Activated naive CD8-positive, alpha-beta T cell treated with anti-CD3 and anti-CD28 coated beads, Interleukin-2, amount 10 ng/mL, durations not matched to agents 7 days and 5 days (primary cell): ENCODE measurements at regions not wholly inside any gene's neighbourhood (a gene's known extent, or its start where the extent isn't known, plus 50 kb on each side); places are given as distances from the start of the nearest gene placed in this dataset.

Source experiments
- ATAC-seq: fragments of 150-1000 bp; cut with Tn5 transposase; one replicate; pipeline ENCODE4 v1.10.0; 2021; ENCODE audit warnings: low read depth, moderate library complexity
- POLR2A ChIA-PET: fragments of 350-600 bp; sonication (Branson Sonifier 250); formaldehyde crosslinking; loops from one replicate; lab custom pipeline; 2021; ENCODE audit warnings: antibody characterized with exemption; lab: Charles Lee
- DNase-seq: peaks from one replicate; pipeline ENCODE4 v3.0.0; 2021
- H3K27ac Mint-ChIP-seq: one replicate; pipeline ENCODE4 v1.8.0; 2022; ENCODE audit warnings: mild to moderate bottlenecking, mixed read lengths
- H3K27me3 Mint-ChIP-seq: one replicate; pipeline ENCODE4 v1.8.0; 2022; ENCODE audit warnings: mild to moderate bottlenecking, moderate library complexity, mixed read lengths
- H3K36me3 Mint-ChIP-seq: one replicate; pipeline ENCODE4 v1.8.0; 2021; ENCODE audit warnings: mild to moderate bottlenecking, mixed read lengths
- H3K4me1 Mint-ChIP-seq: one replicate; pipeline ENCODE4 v1.8.0; 2021; ENCODE audit warnings: mixed read lengths
- H3K4me3 Mint-ChIP-seq: one replicate; pipeline ENCODE4 v1.8.0; 2022; ENCODE audit warnings: mild to moderate bottlenecking, moderate library complexity, mixed read lengths
- H3K9me3 Mint-ChIP-seq: one replicate; pipeline ENCODE4 v1.8.0; 2021; ENCODE audit warnings: mixed read lengths

- POLR2A ChIA-PET, result no interaction called here
- ATAC-seq (no peak), DNase-seq (no peak)
- no peak overlapping the region for H3K4me3 Mint-ChIP-seq
- H3K4me1 Mint-ChIP-seq, result no peaks in the 10 kb centered on the region
- no peaks in the 10 kb centered on the region for H3K27me3 Mint-ChIP-seq
- H3K36me3 Mint-ChIP-seq, result no peaks in the 10 kb centered on the region
- no peaks in the 10 kb centered on the region for H3K9me3 Mint-ChIP-seq
- no peak overlapping the region for H3K27ac Mint-ChIP-seq
Measured at GRCh38 chr2:53181759-53182158, 585.8 kb upstream of the CHAC2 start.

- POLR2A ChIA-PET, result no interaction called here
- ATAC-seq (no peak), DNase-seq (no peak)
- H3K36me3 Mint-ChIP-seq, result no peaks in the 10 kb centered on the region
- H3K27me3 Mint-ChIP-seq, result no peaks in the 10 kb centered on the region
- no peak overlapping the region for H3K27ac Mint-ChIP-seq
- H3K4me3 Mint-ChIP-seq, result no peak overlapping the region
- H3K9me3 Mint-ChIP-seq, result peaks cover 1% of the 10 kb centered on the region
- H3K4me1 Mint-ChIP-seq, result no peaks in the 10 kb centered on the region
Measured at GRCh38 chr2:53177327-53177726, 590.3 kb upstream of the CHAC2 start.

- Mint-ChIP-seq H3K27ac (no peak overlapping the region), H3K9me3 (peaks cover 1% of the 10 kb centered on the region), H3K27me3 (no peaks in the 10 kb centered on the region), H3K4me3 (no peak overlapping the region), H3K4me1 (no peaks in the 10 kb centered on the region), H3K36me3 (no peaks in the 10 kb centered on the region)
- DNase-seq, result no peak
- POLR2A ChIA-PET, result no interaction called here
- no peak for ATAC-seq
Measured at GRCh38 chr2:53174539-53174938, 593.1 kb upstream of the CHAC2 start.

- H3K36me3 Mint-ChIP-seq, result no peaks in the 10 kb centered on the region
- ATAC-seq (no peak), DNase-seq (no peak)
- no peak overlapping the region for H3K27ac Mint-ChIP-seq
- no peaks in the 10 kb centered on the region for H3K4me1 Mint-ChIP-seq
- H3K9me3 Mint-ChIP-seq, result peaks cover 1% of the 10 kb centered on the region
- no peak overlapping the region for H3K4me3 Mint-ChIP-seq
- no peaks in the 10 kb centered on the region for H3K27me3 Mint-ChIP-seq
- POLR2A ChIA-PET, result no interaction called here
Measured at GRCh38 chr2:53173698-53174455, 593.7 kb upstream of the CHAC2 start.

- Mint-ChIP-seq H3K27ac (no peak overlapping the region), H3K4me1 (no peaks in the 10 kb centered on the region), H3K9me3 (peaks cover 1% of the 10 kb centered on the region), H3K27me3 (no peaks in the 10 kb centered on the region), H3K4me3 (no peak overlapping the region), H3K36me3 (no peaks in the 10 kb centered on the region)
- POLR2A ChIA-PET, result no interaction called here
- no peak for ATAC-seq
- DNase-seq, result no peak
Measured at GRCh38 chr2:53173091-53173490, 594.5 kb upstream of the CHAC2 start.

- Mint-ChIP-seq H3K4me1 (no peaks in the 10 kb centered on the region), H3K9me3 (peaks cover 1% of the 10 kb centered on the region), H3K4me3 (no peak overlapping the region), H3K27ac (no peak overlapping the region), H3K36me3 (no peaks in the 10 kb centered on the region), H3K27me3 (no peaks in the 10 kb centered on the region)
- ATAC-seq (no peak), DNase-seq (no peak)
- POLR2A ChIA-PET, result no interaction called here
Measured at GRCh38 chr2:53170466-53170865, 597.1 kb upstream of the CHAC2 start.

- no peak overlapping the region for H3K4me3 Mint-ChIP-seq
- H3K36me3 Mint-ChIP-seq, result no peaks in the 10 kb centered on the region
- DNase-seq, result no peak
- no peak overlapping the region for H3K27ac Mint-ChIP-seq
- ATAC-seq, result no peak
- POLR2A ChIA-PET, result no interaction called here
- H3K27me3 Mint-ChIP-seq, result no peaks in the 10 kb centered on the region
- no peaks in the 10 kb centered on the region for H3K4me1 Mint-ChIP-seq
- peaks cover 5% of the 10 kb centered on the region for H3K9me3 Mint-ChIP-seq
Measured at GRCh38 chr2:53167227-53167626, 600.4 kb upstream of the CHAC2 start.

- Mint-ChIP-seq H3K36me3 (no peaks in the 10 kb centered on the region), H3K9me3 (peaks cover 1% of the 10 kb centered on the region), H3K27me3 (no peaks in the 10 kb centered on the region), H3K4me3 (no peak overlapping the region), H3K4me1 (no peaks in the 10 kb centered on the region), H3K27ac (no peak overlapping the region)
- ATAC-seq, result no peak
- POLR2A ChIA-PET, result no interaction called here
- no peak for DNase-seq
Measured at GRCh38 chr2:53150146-53150545, 617.5 kb upstream of the CHAC2 start.

- no peak overlapping the region for H3K27ac Mint-ChIP-seq
- DNase-seq (no peak), ATAC-seq (no peak)
- H3K4me3 Mint-ChIP-seq, result no peak overlapping the region
- H3K9me3 Mint-ChIP-seq, result no peaks in the 10 kb centered on the region
- no peaks in the 10 kb centered on the region for H3K36me3 Mint-ChIP-seq
- POLR2A ChIA-PET, result no interaction called here
- H3K27me3 Mint-ChIP-seq, result no peaks in the 10 kb centered on the region
- no peaks in the 10 kb centered on the region for H3K4me1 Mint-ChIP-seq
Measured at GRCh38 chr2:53148221-53148620, 619.4 kb upstream of the CHAC2 start.

- no peak overlapping the region for H3K4me3 Mint-ChIP-seq
- H3K27me3 Mint-ChIP-seq, result no peaks in the 10 kb centered on the region
- no peaks in the 10 kb centered on the region for H3K4me1 Mint-ChIP-seq
- no peak overlapping the region for H3K27ac Mint-ChIP-seq
- no peak for DNase-seq
- no peaks in the 10 kb centered on the region for H3K36me3 Mint-ChIP-seq
- ATAC-seq, result no peak
- no peaks in the 10 kb centered on the region for H3K9me3 Mint-ChIP-seq
- POLR2A ChIA-PET, result no interaction called here
Measured at GRCh38 chr2:53131416-53131815, 636.2 kb upstream of the CHAC2 start.

- POLR2A ChIA-PET, result no interaction called here
- H3K9me3 Mint-ChIP-seq, result no peaks in the 10 kb centered on the region
- no peak overlapping the region for H3K4me3 Mint-ChIP-seq
- H3K4me1 Mint-ChIP-seq, result no peaks in the 10 kb centered on the region
- H3K27me3 Mint-ChIP-seq, result no peaks in the 10 kb centered on the region
- H3K27ac Mint-ChIP-seq, result no peak overlapping the region
- no peaks in the 10 kb centered on the region for H3K36me3 Mint-ChIP-seq
- ATAC-seq (no peak), DNase-seq (no peak)
Measured at GRCh38 chr2:53130441-53130943, 637.1 kb upstream of the CHAC2 start.

- DNase-seq (no peak), ATAC-seq (no peak)
- Mint-ChIP-seq H3K4me3 (no peak overlapping the region), H3K9me3 (no peaks in the 10 kb centered on the region), H3K4me1 (no peaks in the 10 kb centered on the region), H3K27me3 (no peaks in the 10 kb centered on the region), H3K27ac (no peak overlapping the region), H3K36me3 (no peaks in the 10 kb centered on the region)
- POLR2A ChIA-PET, result no interaction called here
Measured at GRCh38 chr2:53129851-53130250, 637.8 kb upstream of the CHAC2 start.

- no peaks in the 10 kb centered on the region for H3K9me3 Mint-ChIP-seq
Measured at GRCh38 chr2:53127061-53127650, 640.4 kb upstream of the CHAC2 start.

GRCh38 chr2:53114991-53115390 is 652.6 kb upstream of the CHAC2 start:
- H3K9me3 Mint-ChIP-seq, result peaks cover 2% of the 10 kb centered on the region

More at GRCh38 chr2:53127061-53127650, 640.4 kb upstream of the CHAC2 start:
- POLR2A ChIA-PET, result no interaction called here
- no peaks in the 10 kb centered on the region for H3K27me3 Mint-ChIP-seq
- H3K36me3 Mint-ChIP-seq, result no peaks in the 10 kb centered on the region
- H3K4me3 Mint-ChIP-seq, result no peak overlapping the region
- H3K4me1 Mint-ChIP-seq, result no peaks in the 10 kb centered on the region
- DNase-seq (no peak), ATAC-seq (no peak)
- H3K27ac Mint-ChIP-seq, result no peak overlapping the region

More at GRCh38 chr2:53114991-53115390, 652.6 kb upstream of the CHAC2 start:
- H3K4me3 Mint-ChIP-seq, result no peak overlapping the region
- no peaks in the 10 kb centered on the region for H3K27me3 Mint-ChIP-seq
- DNase-seq (no peak), ATAC-seq (no peak)
- POLR2A ChIA-PET, result no interaction called here
- no peaks in the 10 kb centered on the region for H3K36me3 Mint-ChIP-seq
- no peaks in the 10 kb centered on the region for H3K4me1 Mint-ChIP-seq
- H3K27ac Mint-ChIP-seq, result no peak overlapping the region
